SHP77 treated with DMSO at 0.1 percent for 48 hours (cell line): ENCODE measurements at regions not wholly inside any gene's neighbourhood (a gene's known extent, or its start where the extent isn't known, plus 50 kb on each side); places are given as distances from the start of the nearest gene placed in this dataset.
"Not testable (repeated sequence)": the region's sequence is repeated elsewhere in the genome, so short reads cannot be mapped to it uniquely, and the experiment has no call there.

ENCODE experiments used
- DNase-seq: peaks from one replicate; lab custom pipeline; 2025; lab: John Stamatoyannopoulos, UW

DNA sequence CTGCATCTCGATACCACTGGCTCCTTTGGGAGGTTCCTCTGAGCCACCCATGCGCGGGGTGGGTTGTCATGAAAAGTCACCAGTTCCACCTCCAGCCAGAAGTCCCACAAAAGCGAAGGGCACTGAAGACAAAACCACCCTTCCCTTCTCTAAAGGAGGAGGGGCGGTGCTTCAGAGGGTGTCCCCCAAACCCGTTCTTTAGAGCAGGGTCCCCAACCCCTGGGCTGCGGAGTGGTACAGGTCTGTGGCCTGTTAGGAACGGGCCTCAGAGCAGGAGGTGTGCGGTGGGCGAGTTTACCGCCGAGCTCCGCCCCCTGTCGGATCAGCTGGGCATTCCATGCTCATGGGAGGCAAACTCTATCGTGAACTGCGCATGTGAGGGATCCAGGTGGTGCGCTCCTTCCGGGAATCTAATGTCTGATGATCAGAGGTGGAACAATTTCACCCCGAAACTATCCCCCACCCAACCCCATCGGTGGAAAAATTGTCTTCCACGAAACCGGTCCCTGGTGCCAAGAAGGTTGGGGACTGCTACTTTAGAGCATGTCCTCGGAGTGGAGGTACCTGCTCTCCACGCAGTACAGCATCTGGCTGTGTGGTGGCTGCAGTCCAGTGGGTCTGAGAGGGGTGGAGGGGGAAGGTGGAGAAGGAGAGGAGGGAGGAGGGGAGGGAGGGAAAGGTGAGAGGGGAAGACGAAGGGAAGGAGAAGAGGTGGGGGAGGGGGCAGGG lies 72.9 kb upstream of the SEPTIN5 start:
- DNase-seq, result no peak

DNA sequence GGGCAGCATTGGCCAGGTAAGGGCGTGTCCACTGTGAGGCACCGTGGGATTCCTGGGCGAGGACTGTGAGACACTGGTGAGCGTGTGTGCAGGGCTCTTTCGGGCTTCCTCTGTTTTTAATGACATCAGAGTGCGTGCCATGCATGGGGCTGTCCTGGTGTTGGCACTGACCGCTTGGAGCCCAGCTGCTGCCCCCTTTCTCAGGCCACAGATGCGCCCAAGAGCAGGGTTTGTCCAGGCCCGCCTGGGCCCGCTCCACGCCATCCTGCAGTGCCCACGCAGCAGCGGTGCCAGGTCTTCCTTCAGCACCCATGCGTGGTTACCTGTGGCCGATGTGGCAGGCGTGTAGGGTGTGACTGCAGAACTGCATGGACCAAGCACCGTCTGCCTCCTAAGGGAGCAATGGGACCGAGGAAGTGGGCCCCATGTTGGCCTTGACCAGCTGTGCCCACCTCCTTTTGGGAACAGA lies 72.3 kb upstream of the SEPTIN5 start:
- no peak for DNase-seq

DNA sequence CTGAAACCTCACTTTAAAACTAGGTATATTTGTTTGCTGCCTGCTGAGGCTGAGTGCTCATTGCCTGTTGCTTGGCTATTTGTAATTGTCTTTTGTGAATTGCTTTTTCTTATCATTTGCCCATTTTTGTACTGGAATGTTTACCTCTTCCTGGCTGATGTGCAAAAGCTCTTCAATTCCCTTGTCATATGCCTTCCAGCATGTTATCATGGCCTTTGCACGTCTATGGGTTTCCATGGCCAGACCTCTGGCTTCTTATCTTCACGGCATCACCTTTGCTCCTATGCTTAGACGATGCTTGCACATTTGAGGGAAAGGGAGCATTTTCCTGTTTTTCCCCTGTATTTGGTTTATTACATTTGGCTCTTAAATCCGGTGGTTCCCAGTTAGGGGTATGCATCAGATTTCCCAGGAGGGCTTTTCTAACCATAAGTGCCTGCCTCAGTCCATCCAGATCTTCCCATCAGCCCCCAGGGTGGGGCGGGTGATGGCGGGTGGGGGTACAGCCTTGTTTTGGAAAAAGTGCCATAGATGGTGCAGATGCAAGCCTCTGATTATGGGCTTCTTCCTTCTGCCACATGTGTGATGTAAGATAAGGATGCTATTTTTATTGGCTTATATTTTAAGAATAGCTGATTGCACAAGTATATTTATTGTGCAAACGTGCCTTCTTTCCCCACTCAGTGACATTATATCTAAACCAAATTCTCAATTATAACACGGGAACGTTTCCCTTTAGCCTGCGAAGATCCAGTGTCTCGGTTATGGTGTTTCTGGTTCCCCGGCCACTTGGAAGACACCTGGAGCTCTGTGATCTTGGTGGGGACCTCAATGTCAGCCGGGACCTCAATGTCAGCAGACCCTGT lies 70.6 kb upstream of the SEPTIN5 start:
- no peak for DNase-seq

DNA sequence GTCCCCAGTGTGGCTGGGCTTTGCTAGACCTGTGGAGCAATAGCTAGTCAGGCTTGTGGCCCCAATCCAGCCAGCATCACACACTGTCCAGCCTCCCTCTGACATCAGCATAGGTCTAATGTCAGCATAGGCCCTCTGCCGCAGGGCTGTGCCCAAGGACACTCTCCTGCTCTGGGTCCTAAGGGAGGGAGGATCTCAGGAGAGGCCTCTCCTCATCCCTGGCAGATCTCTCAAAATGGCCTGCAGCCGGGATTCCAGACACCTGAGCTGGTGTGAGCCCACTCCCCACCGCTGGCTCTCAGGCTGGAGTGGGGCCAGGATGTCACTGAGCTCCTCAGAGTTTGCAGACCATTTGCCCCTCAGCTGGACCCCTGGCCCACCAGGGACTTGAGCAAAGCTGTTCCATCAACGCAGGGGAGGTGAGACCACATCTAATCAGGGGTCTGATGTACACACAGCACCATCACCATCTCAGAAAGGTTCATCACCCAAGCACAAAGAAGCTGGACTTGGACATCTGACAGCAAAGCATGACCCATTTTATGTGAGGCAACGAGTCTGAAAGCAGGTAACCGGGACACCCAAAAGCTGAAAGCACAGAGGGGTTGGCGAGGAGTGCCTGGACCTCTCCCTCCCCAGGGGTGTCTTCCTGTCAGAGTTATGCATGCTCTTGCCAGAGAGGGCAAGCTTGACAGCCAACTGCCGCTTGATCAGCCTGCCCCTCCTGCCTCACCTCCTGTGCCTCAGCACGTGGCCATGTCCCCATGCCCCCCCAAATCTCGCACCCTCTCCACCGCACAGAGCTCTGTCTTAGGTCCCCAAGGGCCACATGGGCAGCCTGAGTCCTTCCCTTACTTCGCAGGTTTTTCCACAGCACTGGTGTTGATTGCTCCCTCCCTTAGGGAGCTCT lies 69.7 kb upstream of the SEPTIN5 start:
- DNase-seq, result no peak

DNA sequence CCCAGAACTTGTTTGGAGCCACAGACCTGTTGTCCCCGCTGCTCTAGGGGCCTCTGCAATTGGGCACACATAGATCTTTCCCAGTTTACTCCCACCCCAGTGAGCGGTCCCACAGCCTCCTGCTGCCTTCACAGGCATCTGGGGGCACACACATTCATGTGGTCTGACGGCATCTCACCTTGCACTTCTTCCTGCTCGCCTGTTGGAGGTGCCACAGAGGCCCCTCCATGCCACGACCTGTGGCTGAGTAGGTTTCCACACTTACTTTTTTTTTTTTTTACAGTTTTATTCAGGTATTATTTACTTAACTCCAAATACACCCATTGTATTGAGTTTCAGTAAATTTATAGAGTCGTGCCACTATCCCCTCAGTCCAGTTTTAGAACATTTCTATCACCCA lies 68.9 kb upstream of the SEPTIN5 start:
- DNase-seq, result no peak

DNA sequence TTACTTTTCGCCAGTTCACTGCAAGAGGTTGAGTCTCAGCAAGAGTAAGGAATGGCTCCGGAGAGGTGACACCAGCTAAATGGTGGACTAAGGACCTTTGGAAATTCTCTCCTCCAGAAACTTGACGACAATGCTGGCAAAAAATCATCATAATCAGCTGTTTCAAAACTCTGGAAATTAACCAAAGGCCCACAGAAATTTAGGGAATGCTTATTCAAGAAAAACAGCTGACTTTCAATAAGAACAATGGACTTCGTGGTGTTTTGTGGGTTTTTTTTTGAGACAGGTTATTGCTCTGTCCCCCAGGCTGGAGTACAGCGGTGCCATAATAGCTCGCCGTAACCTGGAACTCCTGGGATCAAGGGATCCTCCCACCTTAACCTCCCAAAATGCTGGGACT lies 68.4 kb upstream of the SEPTIN5 start:
- DNase-seq, result no peak

DNA sequence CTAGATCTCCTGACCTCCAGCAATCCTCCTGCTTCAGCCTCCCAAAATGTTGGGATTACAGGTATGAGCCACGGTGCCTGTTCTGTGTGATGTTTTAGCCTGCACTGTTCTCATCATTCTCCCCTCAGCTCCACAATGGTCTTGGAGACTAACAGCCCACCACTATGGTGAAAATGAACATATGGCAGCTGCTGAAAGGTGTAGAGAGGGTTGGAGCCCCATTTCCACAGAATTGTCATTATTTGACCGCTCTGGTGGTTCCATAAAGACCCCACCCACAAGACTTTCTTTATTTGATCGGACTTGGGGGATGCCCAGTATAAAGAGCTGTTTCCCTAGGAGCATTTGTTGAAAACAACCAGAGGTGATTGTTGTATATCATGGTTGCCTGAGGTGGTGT lies 67.9 kb upstream of the SEPTIN5 start:
- DNase-seq, result no peak

DNA sequence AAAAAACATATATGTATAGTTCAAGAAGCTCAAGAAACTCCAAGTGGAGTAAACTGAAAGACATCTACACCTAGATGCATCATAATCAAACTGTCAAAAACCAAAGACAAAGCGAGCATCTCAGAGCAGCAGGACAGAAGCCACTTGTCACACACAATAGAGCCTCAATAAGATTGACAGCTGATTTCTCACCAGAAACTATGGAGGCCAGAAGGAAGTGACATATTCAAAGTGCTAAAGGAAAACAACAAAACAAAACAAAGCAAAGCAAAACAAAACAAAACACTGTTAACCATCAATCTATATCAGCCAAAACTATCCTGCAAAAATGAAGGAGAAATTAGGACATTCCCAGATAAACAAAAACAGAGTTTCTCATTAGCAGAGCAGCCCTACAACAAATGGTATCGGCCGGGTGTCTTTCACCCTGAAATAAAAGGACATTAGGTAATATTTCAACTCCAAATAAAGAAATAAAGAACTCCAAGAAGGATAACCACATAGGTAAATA lies 65.8 kb upstream of the SEPTIN5 start:
- DNase-seq, result no peak

DNA sequence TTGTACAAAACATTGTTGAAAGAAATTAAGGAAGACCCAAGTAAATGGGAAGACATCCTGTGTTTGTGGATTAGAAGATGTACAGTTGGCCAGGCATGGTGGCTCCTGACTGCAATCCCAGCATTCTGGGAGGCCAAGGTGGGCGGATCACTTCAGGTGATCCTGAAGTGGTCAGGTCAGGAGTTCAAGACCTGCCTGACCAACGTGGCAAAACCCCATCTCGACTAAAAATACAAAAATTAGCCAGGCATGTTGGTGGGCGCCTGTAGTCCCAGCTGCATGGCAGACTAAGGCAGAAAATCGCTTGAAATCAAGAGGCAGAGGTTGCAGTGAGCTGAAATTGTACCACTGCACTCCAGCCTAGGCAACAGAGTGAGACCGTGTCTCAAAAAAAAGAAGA lies 62.0 kb upstream of the SEPTIN5 start:
- DNase-seq, result no peak

DNA sequence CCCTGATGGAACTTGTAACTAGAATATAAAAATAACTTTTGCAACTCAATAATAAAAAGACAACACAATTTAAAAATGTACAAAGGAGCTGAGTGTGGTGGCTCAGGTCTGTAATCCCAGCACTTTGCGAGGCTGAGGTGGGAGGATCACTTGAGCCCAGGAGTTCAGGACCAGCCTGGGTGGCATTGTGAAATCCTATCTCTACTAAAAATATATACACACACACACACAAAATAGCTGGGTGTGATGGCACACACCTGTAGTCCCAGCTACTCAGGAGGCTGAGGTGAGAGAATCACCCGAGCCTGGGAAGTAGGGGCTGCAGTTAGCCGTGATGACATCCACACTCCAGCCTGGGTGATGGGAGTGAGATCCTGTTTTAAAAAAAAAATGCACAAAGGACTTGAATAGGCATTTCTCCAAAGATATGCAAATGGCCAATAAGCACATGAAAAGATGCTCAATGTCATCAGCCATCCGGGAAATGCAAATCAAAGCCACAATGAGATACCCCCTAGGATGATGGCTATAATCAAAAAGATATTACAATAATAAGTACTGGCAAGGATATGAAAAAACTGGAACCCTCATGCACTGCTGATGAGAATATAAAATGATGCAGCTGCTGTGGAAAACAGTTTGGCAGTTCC lies 59.8 kb upstream of the SEPTIN5 start:
- no peak for DNase-seq

DNA sequence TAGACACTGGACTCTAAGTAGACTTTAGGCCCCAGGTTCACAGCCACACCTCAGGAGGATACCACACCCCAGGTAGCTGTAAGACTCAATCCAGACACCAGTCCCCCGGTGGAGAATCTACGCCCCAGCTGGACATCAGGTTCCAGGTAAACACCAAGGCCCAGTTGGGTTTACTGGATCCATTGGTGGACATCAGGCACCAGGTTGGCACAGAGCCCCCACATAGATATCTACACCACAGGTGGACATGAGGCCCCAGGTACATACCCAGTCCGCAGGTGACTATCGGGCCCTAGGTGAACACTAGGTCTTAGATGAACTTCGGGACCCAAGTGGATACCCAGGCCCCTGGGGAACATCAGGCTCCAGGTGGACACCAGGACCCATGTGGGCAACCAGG lies 58.9 kb upstream of the SEPTIN5 start:
- no peak for DNase-seq

DNA sequence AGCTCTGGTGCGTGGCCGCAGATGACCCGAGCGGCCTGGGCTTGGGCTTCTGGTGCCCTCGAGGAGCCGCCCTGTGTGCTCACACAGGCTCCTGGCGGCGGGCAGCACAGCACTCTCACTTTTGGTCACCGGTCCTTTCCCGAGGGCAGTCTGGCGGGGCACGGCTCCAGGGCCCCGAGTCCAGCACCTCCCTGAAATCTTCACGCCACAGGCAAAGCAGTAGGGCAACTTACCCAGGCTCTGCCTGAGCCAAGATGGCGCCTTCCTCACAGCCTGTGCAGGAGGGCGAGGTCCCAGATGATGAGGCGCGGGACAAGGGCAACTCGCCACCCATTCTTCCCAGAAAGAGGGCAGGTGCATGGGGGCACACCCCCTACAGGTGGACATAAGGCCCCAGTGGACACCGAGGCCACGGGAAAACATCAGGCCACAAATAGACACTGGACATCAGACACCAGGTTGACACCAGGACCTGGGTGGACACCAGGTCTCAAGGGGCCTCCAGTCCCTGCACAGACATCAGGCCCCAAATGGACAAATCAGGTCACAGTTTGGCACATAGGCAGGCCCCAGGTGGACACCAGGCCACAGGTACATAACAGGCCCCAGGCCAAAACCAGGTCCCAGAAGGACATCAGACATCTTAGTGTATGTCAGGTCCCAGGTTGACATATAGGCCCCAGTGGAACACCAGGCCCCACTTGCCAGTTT lies 57.6 kb upstream of the SEPTIN5 start:
- no peak for DNase-seq

DNA sequence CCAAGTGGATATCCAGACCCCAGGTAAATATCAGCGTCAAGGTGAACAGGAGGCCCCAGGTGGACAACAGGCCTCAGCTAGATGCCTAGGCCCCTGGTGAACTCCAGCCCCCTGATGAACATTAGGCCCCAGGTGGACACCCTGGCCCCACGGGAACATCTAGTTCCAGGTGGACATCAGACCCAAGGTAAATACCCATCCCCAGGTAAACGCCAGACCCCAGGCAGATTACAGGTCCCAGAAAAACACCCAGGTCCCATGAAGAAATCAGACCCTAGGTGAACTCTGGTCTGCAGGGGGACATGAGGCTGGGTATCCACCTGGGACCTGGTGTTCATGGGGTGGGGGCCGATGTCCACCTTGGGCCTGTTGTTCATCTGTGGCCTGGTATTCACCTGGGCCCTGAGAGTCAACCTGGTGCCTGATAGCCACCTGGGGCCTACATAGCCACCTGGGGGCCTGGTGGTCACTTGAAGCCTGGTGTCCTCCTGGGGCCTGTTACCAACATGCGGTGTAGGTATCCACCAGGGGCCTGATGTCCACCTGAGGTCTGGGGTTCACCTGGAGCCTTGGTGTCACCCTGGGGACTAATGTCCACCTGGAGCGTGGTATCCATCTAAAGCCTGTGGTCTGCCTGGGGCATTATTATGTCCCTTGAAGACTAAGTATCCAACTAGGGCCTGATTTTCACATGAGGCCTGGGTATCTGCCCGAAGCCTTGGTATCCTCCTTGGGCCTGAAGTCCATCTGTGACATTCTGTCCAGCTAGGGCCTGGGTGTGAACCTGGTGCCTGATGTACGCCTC lies 56.8 kb upstream of the SEPTIN5 start:
- no peak for DNase-seq

DNA sequence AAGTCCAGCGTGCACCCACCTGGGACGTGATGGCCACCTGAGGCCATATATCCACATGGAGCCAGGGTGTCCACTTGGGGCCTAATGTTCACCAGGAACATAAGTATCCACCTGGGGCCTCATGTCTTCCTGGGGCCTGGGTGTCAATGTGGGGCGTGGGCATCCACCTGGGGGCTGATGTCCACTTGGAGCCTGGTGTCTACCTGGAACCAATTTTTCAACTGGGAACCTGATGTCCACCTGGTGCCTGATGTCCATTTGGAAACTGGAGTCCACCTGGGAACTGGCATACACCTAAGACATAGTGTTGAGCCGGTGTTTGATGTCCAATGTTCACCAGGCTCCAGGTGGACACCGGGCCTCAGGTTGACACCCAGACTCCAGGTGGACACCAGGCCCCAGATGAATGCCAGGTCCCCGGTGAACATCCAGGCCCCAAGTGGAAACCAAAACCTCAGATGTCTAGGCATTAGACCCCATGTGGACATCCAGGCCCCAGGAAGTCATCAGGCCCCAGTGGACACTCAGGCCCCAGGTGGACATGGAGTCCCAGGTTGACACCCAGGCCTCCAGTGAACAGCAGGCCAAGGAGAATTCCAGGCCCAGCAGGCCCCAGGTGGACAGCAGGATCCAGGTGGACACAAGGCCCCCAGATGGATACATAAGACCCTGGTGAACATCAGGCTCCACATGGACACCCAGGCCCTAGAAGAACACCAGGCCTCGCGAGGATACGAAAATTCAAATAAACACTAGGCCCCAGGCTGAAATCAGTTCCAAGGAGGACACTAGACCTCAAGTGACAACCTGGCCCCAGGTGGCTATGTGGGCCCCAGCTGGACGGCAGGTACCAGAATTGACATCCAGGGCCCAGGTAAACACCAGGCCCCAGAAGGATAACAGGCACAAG lies 56.0 kb upstream of the SEPTIN5 start:
- DNase-seq, result no peak

DNA sequence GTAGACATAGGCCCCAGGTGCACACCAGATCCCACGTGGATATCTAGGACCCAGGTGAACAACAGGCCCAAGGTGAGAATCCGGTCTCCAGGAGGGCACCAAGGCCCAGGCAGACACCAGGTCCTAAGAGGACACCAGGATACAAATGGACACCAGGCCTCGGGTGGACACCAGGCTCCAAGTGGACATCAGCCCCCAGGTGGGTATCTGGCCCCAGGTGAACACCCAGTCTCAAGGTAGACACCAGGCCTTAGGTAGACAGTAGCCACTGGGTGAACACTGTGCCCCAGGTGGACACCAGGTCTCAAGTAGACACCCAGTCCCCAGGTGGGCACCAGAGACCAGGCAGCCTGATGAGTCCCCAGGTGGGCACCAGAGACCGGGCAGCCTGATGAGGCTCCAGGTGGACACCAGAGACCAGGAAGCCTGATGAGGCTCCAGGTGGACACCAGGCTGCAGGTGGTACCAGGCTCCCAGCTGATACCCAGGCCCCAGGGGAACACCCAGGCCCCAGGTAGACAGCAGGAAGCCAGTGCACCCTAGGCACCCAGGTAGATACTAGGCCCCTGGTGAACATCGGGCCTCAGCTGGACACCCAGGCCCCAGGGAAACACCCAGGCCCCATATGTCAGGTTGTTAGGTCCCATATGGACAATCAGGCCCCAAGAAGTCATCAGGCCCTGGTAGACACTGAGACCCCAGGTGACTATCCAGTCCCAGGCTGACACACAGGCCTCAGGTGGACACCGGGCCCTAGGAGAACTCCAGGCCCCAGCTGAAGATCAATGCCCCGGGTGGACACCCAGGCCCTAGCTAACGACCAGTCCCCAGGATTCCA lies 55.1 kb upstream of the SEPTIN5 start:
- DNase-seq, result no peak

DNA sequence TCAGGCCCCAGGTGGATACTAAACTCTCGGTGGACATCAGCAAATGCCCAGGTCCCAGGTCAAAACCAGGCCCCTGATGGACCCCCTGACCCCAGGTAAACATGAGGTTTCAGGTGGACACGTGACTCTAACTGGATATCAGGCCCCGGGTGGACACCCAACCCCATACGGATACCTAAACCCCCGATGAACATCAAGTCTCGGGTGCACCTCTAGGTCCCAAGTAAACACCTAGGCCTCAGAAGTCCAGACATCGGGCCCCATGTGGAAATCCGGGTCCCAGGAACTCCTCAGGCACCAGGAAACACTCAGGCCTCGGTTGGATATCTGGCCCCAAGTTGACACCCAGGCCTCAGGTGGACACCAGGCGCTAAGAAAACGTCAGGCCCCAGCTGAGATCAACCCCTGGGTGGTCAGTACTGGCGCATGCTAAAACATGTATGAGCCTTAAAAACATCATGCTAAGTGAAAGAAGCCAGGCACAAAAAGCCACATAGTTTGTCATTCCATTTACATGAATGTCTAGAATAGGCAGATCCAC lies 54.4 kb upstream of the SEPTIN5 start:
- DNase-seq, result no peak

DNA sequence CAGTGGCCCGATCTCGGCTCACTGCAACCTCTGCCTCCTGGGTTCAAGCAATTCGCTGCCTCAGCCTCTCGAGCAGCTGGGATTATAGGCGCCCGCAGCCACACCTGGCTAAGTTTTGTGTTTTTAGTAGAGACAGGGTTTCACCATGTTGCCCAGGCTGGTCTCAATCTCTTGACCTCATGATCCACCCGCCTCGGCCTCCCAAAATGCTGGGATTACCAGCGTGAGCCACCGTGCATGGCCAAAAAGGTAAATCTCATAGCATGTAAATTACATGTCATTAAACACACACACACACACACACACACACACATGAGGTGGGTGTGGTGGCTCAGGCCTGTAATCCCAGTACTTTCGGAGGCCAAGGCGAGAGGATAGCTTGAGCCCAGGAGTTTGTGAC lies 53.7 kb upstream of the SEPTIN5 start:
- not testable (repeated sequence) for DNase-seq

DNA sequence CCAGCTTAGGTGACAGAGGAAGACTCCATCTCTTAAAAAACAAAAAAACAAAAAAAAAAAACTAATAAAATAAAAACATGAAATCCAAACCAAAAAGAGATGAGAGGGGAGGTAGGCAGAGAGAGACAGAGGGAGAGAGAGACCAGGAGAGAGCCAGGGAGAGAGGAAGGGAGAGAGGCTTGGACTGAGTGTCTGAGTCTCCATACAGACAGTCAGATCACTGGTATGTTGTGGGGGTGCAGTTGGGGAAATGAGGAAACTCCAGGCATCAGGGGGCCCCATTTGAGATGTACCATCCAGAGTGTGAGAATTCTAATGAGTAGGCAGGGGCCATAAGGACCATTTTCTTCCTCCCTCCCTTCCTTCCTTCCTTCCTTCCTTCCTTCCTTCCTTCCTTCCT lies 53.1 kb upstream of the SEPTIN5 start:
- DNase-seq, result no peak
